AG10803 (cell line): ENCODE measurements at regions not wholly inside any gene's neighbourhood (a gene's known extent, or its start where the extent isn't known, plus 50 kb on each side); places are given as distances from the start of the nearest gene placed in this dataset.

Experiments used
- DNase-seq: peaks from one replicate; pipeline ENCODE4 v3.0.0; 2010; ENCODE audit warnings: low read depth
- H3K4me3 ChIP-seq: 2 replicates; pipeline ENCODE4 v1.5.1; 2011; ENCODE audit warnings: mild to moderate bottlenecking, low read length, control low read depth
- CTCF ChIP-seq: conservative IDR thresholded peaks from 2 replicates; pipeline ENCODE4 v1.5.1; 2011; ENCODE audit warnings: mild to moderate bottlenecking, low read length, control low read depth, inconsistent platforms

GRCh38 chr21:19034041-19034440 is 630.5 kb upstream of the TMPRSS15 start:
- DNase-seq = no peak
- no peak overlapping the region for H3K4me3 ChIP-seq
- TF ChIP-seq CTCF = no peak

- DNase-seq = no peak
- TF ChIP-seq CTCF = no peak
- no peak overlapping the region for H3K4me3 ChIP-seq
These were observed 631.0 kb upstream of the TMPRSS15 start for GRCh38 chr21:19034560-19034959.

- no peak overlapping the region for H3K4me3 ChIP-seq
- TF ChIP-seq CTCF = no peak
- no peak for DNase-seq
These were observed 642.3 kb upstream of the TMPRSS15 start for GRCh38 chr21:19045876-19046275.

- H3K4me3 ChIP-seq = no peak overlapping the region
- DNase-seq = no peak
- no peak for TF ChIP-seq CTCF
These were observed 644.6 kb upstream of the TMPRSS15 start for GRCh38 chr21:19048098-19048672.

GRCh38 chr21:19049567-19049966 is 646.0 kb upstream of the TMPRSS15 start:
- H3K4me3 ChIP-seq = no peak overlapping the region
- DNase-seq = no peak
- TF ChIP-seq CTCF = no peak

- H3K4me3 ChIP-seq = no peak overlapping the region
- no peak for TF ChIP-seq CTCF
- no peak for DNase-seq
These were observed 661.6 kb upstream of the TMPRSS15 start for GRCh38 chr21:19065164-19065563.

- no peak for DNase-seq
- no peak overlapping the region for H3K4me3 ChIP-seq
- TF ChIP-seq CTCF = no peak
These were observed 672.4 kb upstream of the TMPRSS15 start for GRCh38 chr21:19076031-19076430.
